ENCODE measurements at regions not wholly inside any gene's neighbourhood (a gene's known extent, or its start where the extent isn't known, plus 50 kb on each side); places are given as distances from the start of the nearest gene placed in this dataset.

- Histone ChIP-seq H3K4me2 (ENCODE audit: low read depth, low read length, poor library complexity, severe bottlenecking) (no peak overlapping the region), H3K4me1 (ENCODE audit: low read length) (no peaks in the 10 kb centered on the region), H3K79me2 (ENCODE audit: low read length) (no peaks in the 10 kb centered on the region), H3K9me3 (ENCODE audit: low read length) (no peaks in the 10 kb centered on the region), H4K20me1 (ENCODE audit: insufficient read depth, low read depth, low read length) (no peaks in the 10 kb centered on the region), H3K27me3 (ENCODE audit: low read length) (no peaks in the 10 kb centered on the region), H3K36me3 (ENCODE audit: insufficient read depth, low read length) (no peaks in the 10 kb centered on the region), H3K4me3 (ENCODE audit: low read length) (no peak overlapping the region), H3K27ac (ENCODE audit: low read length) (no peak overlapping the region), H3K9me2 (replicated peaks; ENCODE audit: insufficient read depth, low read length) (no peaks in the 10 kb centered on the region), H2AFZ (ENCODE audit: low read length) (no peak overlapping the region), H3K9ac (ENCODE audit: low read length) (no peak overlapping the region)
- no peak for DNase-seq
These were observed 464.2 kb upstream of the PIK3C3 start for GRCh38 chr18:41490861-41491260.

GRCh38 chr18:41486575-41486974 lies 468.5 kb upstream of the PIK3C3 start:
- Histone ChIP-seq H3K79me2 (ENCODE audit: low read length) (no peaks in the 10 kb centered on the region), H3K4me2 (ENCODE audit: low read depth, low read length, poor library complexity, severe bottlenecking) (no peak overlapping the region)

GRCh38 chr18:41484069-41484468 lies 471.0 kb upstream of the PIK3C3 start:
- no peaks in the 10 kb centered on the region for H3K4me1 ChIP-seq (ENCODE audit: low read length)
- no peak overlapping the region for H3K27ac ChIP-seq (ENCODE audit: low read length)
- no peaks in the 10 kb centered on the region for H3K9me3 ChIP-seq (ENCODE audit: low read length)

More at GRCh38 chr18:41486575-41486974, 468.5 kb upstream of the PIK3C3 start:
- Histone ChIP-seq H3K27ac (ENCODE audit: low read length) (no peak overlapping the region), H3K4me3 (ENCODE audit: low read length) (no peak overlapping the region), H3K9me2 (replicated peaks; ENCODE audit: insufficient read depth, low read length) (no peaks in the 10 kb centered on the region), H3K9me3 (ENCODE audit: low read length) (no peaks in the 10 kb centered on the region), H3K27me3 (ENCODE audit: low read length) (no peaks in the 10 kb centered on the region), H3K36me3 (ENCODE audit: insufficient read depth, low read length) (no peaks in the 10 kb centered on the region), H3K4me1 (ENCODE audit: low read length) (no peaks in the 10 kb centered on the region), H4K20me1 (ENCODE audit: insufficient read depth, low read depth, low read length) (no peaks in the 10 kb centered on the region), H2AFZ (ENCODE audit: low read length) (no peak overlapping the region), H3K9ac (ENCODE audit: low read length) (no peak overlapping the region)
- no peak for DNase-seq

GRCh38 chr18:41482501-41482900 lies 472.5 kb upstream of the PIK3C3 start:
- Histone ChIP-seq H3K27me3 (ENCODE audit: low read length) (no peaks in the 10 kb centered on the region), H3K9me2 (replicated peaks; ENCODE audit: insufficient read depth, low read length) (no peaks in the 10 kb centered on the region), H3K27ac (ENCODE audit: low read length) (no peak overlapping the region), H3K79me2 (ENCODE audit: low read length) (no peaks in the 10 kb centered on the region), H3K36me3 (ENCODE audit: insufficient read depth, low read length) (no peaks in the 10 kb centered on the region), H3K9ac (ENCODE audit: low read length) (no peak overlapping the region), H3K9me3 (ENCODE audit: low read length) (no peaks in the 10 kb centered on the region), H2AFZ (ENCODE audit: low read length) (no peak overlapping the region), H3K4me1 (ENCODE audit: low read length) (no peaks in the 10 kb centered on the region), H3K4me2 (ENCODE audit: low read depth, low read length, poor library complexity, severe bottlenecking) (no peak overlapping the region), H4K20me1 (ENCODE audit: insufficient read depth, low read depth, low read length) (no peaks in the 10 kb centered on the region), H3K4me3 (ENCODE audit: low read length) (no peak overlapping the region)
- DNase-seq: no peak

More at GRCh38 chr18:41484069-41484468, 471.0 kb upstream of the PIK3C3 start:
- Histone ChIP-seq H4K20me1 (ENCODE audit: insufficient read depth, low read depth, low read length) (no peaks in the 10 kb centered on the region), H3K79me2 (ENCODE audit: low read length) (no peaks in the 10 kb centered on the region), H3K9ac (ENCODE audit: low read length) (no peak overlapping the region), H3K27me3 (ENCODE audit: low read length) (no peaks in the 10 kb centered on the region), H2AFZ (ENCODE audit: low read length) (no peak overlapping the region), H3K4me3 (ENCODE audit: low read length) (no peak overlapping the region), H3K4me2 (ENCODE audit: low read depth, low read length, poor library complexity, severe bottlenecking) (no peak overlapping the region), H3K36me3 (ENCODE audit: insufficient read depth, low read length) (no peaks in the 10 kb centered on the region), H3K9me2 (replicated peaks; ENCODE audit: insufficient read depth, low read length) (no peaks in the 10 kb centered on the region)
- no peak for DNase-seq

- no peaks in the 10 kb centered on the region for H3K4me1 ChIP-seq (ENCODE audit: low read length)
- no peaks in the 10 kb centered on the region for H3K9me2 ChIP-seq (replicated peaks; ENCODE audit: insufficient read depth, low read length)
- H3K36me3 ChIP-seq (ENCODE audit: insufficient read depth, low read length): no peaks in the 10 kb centered on the region
- H2AFZ ChIP-seq (ENCODE audit: low read length): no peak overlapping the region
- H3K9ac ChIP-seq (ENCODE audit: low read length): no peak overlapping the region
- no peak for DNase-seq
- no peak overlapping the region for H3K27ac ChIP-seq (ENCODE audit: low read length)
- H3K79me2 ChIP-seq (ENCODE audit: low read length): no peaks in the 10 kb centered on the region
- no peaks in the 10 kb centered on the region for H3K27me3 ChIP-seq (ENCODE audit: low read length)
- H3K4me2 ChIP-seq (ENCODE audit: low read depth, low read length, poor library complexity, severe bottlenecking): no peak overlapping the region
- H3K9me3 ChIP-seq (ENCODE audit: low read length): no peaks in the 10 kb centered on the region
- no peak overlapping the region for H3K4me3 ChIP-seq (ENCODE audit: low read length)
- H4K20me1 ChIP-seq (ENCODE audit: insufficient read depth, low read depth, low read length): no peaks in the 10 kb centered on the region
These were observed 488.4 kb upstream of the PIK3C3 start for GRCh38 chr18:41466436-41467160.

GRCh38 chr18:41465386-41465785 lies 489.6 kb upstream of the PIK3C3 start:
- DNase-seq: no peak
- Histone ChIP-seq H3K79me2 (ENCODE audit: low read length) (no peaks in the 10 kb centered on the region), H3K9me3 (ENCODE audit: low read length) (no peaks in the 10 kb centered on the region), H3K9me2 (replicated peaks; ENCODE audit: insufficient read depth, low read length) (no peaks in the 10 kb centered on the region), H3K4me1 (ENCODE audit: low read length) (no peaks in the 10 kb centered on the region), H3K4me2 (ENCODE audit: low read depth, low read length, poor library complexity, severe bottlenecking) (no peak overlapping the region), H3K4me3 (ENCODE audit: low read length) (no peak overlapping the region), H3K27me3 (ENCODE audit: low read length) (no peaks in the 10 kb centered on the region), H3K9ac (ENCODE audit: low read length) (no peak overlapping the region), H3K36me3 (ENCODE audit: insufficient read depth, low read length) (no peaks in the 10 kb centered on the region), H3K27ac (ENCODE audit: low read length) (no peak overlapping the region), H4K20me1 (ENCODE audit: insufficient read depth, low read depth, low read length) (no peaks in the 10 kb centered on the region), H2AFZ (ENCODE audit: low read length) (no peak overlapping the region)

- no peaks in the 10 kb centered on the region for H4K20me1 ChIP-seq (ENCODE audit: insufficient read depth, low read depth, low read length)
- no peaks in the 10 kb centered on the region for H3K36me3 ChIP-seq (ENCODE audit: insufficient read depth, low read length)
- H3K4me3 ChIP-seq (ENCODE audit: low read length): no peak overlapping the region
- no peaks in the 10 kb centered on the region for H3K27me3 ChIP-seq (ENCODE audit: low read length)
- DNase-seq: no peak
- no peak overlapping the region for H3K9ac ChIP-seq (ENCODE audit: low read length)
- no peaks in the 10 kb centered on the region for H3K4me1 ChIP-seq (ENCODE audit: low read length)
- no peaks in the 10 kb centered on the region for H3K9me2 ChIP-seq (replicated peaks; ENCODE audit: insufficient read depth, low read length)
- H3K27ac ChIP-seq (ENCODE audit: low read length): no peak overlapping the region
- no peaks in the 10 kb centered on the region for H3K9me3 ChIP-seq (ENCODE audit: low read length)
- no peak overlapping the region for H2AFZ ChIP-seq (ENCODE audit: low read length)
- no peak overlapping the region for H3K4me2 ChIP-seq (ENCODE audit: low read depth, low read length, poor library complexity, severe bottlenecking)
- H3K79me2 ChIP-seq (ENCODE audit: low read length): no peaks in the 10 kb centered on the region
These were observed 490.8 kb upstream of the PIK3C3 start for GRCh38 chr18:41464278-41464677.

- Histone ChIP-seq H3K4me1 (ENCODE audit: low read length) (no peaks in the 10 kb centered on the region), H3K4me2 (ENCODE audit: low read depth, low read length, poor library complexity, severe bottlenecking) (no peak overlapping the region), H4K20me1 (ENCODE audit: insufficient read depth, low read depth, low read length) (no peaks in the 10 kb centered on the region), H3K27me3 (ENCODE audit: low read length) (no peaks in the 10 kb centered on the region), H3K36me3 (ENCODE audit: insufficient read depth, low read length) (no peaks in the 10 kb centered on the region), H3K9me2 (replicated peaks; ENCODE audit: insufficient read depth, low read length) (no peaks in the 10 kb centered on the region), H3K4me3 (ENCODE audit: low read length) (no peak overlapping the region), H3K9me3 (ENCODE audit: low read length) (no peaks in the 10 kb centered on the region), H3K79me2 (ENCODE audit: low read length) (no peaks in the 10 kb centered on the region), H2AFZ (ENCODE audit: low read length) (no peak overlapping the region), H3K27ac (ENCODE audit: low read length) (no peak overlapping the region), H3K9ac (ENCODE audit: low read length) (no peak overlapping the region)
- no peak for DNase-seq
These were observed 492.1 kb upstream of the PIK3C3 start for GRCh38 chr18:41462946-41463345.

Data from Karpas-422 (cell line).